ENCODE measurements at regions not wholly inside any gene's neighbourhood (a gene's known extent, or its start where the extent isn't known, plus 50 kb on each side); places are given as distances from the start of the nearest gene placed in this dataset.
"Not testable (repeated sequence)": the region's sequence is repeated elsewhere in the genome, so short reads cannot be mapped to it uniquely, and the experiment has no call there.

GRCh38 chr6:145544514-145544913, 190.8 kb downstream of the EPM2A start:
- DNase-seq = no peak

GRCh38 chr6:145546265-145546664, 189.1 kb downstream of the EPM2A start:
- no peak for DNase-seq

GRCh38 chr6:145547594-145548335, 187.6 kb downstream of the EPM2A start:
- DNase-seq = no peak

- DNase-seq = no peak
Observed at GRCh38 chr6:145548933-145549648, 186.2 kb downstream of the EPM2A start.

GRCh38 chr6:145551164-145551563, 184.2 kb downstream of the EPM2A start:
- DNase-seq = no peak

GRCh38 chr6:145555084-145555483, 180.2 kb downstream of the EPM2A start:
- no peak for DNase-seq

GRCh38 chr6:145557474-145557873, 177.8 kb downstream of the EPM2A start:
- DNase-seq = no peak

GRCh38 chr6:145559836-145560235, 175.5 kb downstream of the EPM2A start:
- DNase-seq = no peak

GRCh38 chr6:145561095-145562072, 173.9 kb downstream of the EPM2A start:
- DNase-seq = no peak

GRCh38 chr6:145562771-145563615, 172.3 kb downstream of the EPM2A start:
- DNase-seq = peak in 1 of 2 donors; percentile 8

- no peak for DNase-seq
Observed at GRCh38 chr6:145564553-145564952, 170.8 kb downstream of the EPM2A start.

GRCh38 chr6:145567684-145568252, 167.6 kb downstream of the EPM2A start:
- DNase-seq = no peak

- DNase-seq = no peak
Observed at GRCh38 chr6:145569140-145569539, 166.2 kb downstream of the EPM2A start.

- DNase-seq = not testable (repeated sequence)
Observed at GRCh38 chr6:145570336-145570735, 165.0 kb downstream of the EPM2A start.

- DNase-seq = not testable (repeated sequence)
Observed at GRCh38 chr6:145574269-145574668, 161.1 kb downstream of the EPM2A start.

All from right lung (tissue), 2 donors.